ENCODE measurements at regions not wholly inside any gene's neighbourhood (a gene's known extent, or its start where the extent isn't known, plus 50 kb on each side); places are given as distances from the start of the nearest gene placed in this dataset.

DNA sequence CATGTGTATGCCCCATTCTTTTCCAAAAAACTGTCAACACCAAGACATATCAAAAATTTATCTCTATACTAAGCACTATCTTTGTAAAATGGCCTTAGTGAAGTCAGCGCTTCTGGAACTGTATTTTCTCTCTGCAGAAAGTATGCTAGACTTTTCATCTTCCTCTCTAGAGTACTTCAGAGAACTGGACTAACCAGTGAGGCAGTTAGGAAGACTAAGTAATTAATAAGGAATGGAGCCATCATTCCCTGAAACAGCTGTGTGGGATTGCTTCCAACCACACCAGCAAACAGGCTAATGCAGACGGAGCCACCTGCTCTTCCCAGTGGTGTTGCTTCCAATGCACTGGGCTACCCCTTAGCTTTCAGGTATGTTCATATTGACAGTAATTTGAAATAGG lies 169.1 kb upstream of the FUT9 start:
- Mint-ChIP-seq H3K9me3 (no peaks in the 10 kb centered on the region), H3K4me1 (ENCODE audit: low read depth) (no peaks in the 10 kb centered on the region), H3K36me3 (ENCODE audit: low read depth) (no peaks in the 10 kb centered on the region), H3K4me3 (no peak overlapping the region), H3K27ac (no peak overlapping the region), H3K27me3 (no peaks in the 10 kb centered on the region)
- CTCF ChIA-PET, result no interaction called here
- no peaks in the 10 kb centered on the region for H3K27me3 ChIP-seq (ENCODE audit: control insufficient read depth in 1 of 2, insufficient read depth in 2 of 2, low read length in 2 of 2)
- no peaks in the 10 kb centered on the region for H3K4me1 ChIP-seq (ENCODE audit: insufficient read depth, low read length)
- no peak for DNase-seq
- POLR2A ChIA-PET, result no interaction called here
- no peak overlapping the region for H3K4me3 ChIP-seq (ENCODE audit: low read length)
- TF ChIP-seq, protein P1, sequence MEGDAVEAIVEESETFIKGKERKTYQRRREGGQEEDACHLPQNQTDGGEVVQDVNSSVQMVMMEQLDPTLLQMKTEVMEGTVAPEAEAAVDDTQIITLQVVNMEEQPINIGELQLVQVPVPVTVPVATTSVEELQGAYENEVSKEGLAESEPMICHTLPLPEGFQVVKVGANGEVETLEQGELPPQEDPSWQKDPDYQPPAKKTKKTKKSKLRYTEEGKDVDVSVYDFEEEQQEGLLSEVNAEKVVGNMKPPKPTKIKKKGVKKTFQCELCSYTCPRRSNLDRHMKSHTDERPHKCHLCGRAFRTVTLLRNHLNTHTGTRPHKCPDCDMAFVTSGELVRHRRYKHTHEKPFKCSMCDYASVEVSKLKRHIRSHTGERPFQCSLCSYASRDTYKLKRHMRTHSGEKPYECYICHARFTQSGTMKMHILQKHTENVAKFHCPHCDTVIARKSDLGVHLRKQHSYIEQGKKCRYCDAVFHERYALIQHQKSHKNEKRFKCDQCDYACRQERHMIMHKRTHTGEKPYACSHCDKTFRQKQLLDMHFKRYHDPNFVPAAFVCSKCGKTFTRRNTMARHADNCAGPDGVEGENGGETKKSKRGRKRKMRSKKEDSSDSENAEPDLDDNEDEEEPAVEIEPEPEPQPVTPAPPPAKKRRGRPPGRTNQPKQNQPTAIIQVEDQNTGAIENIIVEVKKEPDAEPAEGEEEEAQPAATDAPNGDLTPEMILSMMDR (IDR thresholded peaks at IDR 0.05), result no peak
- H3K36me3 ChIP-seq (ENCODE audit: insufficient read depth, low read length), result no peaks in the 10 kb centered on the region
- intact Hi-C loops (cut with DNase I, micrococcal nuclease), result no loop called here
- peaks cover 0 to 4% of the 10 kb centered on the region in 2 experiments for H3K9me3 ChIP-seq (ENCODE audit: control insufficient read depth in 1 of 2, insufficient read depth in 1 of 2, low read length in 2 of 2)
- no peak overlapping the region for H3K27ac ChIP-seq (ENCODE audit: low read depth in 1 of 2, low read length in 2 of 2)
- ATAC-seq (ENCODE audit: poor library complexity), result no peak

DNA sequence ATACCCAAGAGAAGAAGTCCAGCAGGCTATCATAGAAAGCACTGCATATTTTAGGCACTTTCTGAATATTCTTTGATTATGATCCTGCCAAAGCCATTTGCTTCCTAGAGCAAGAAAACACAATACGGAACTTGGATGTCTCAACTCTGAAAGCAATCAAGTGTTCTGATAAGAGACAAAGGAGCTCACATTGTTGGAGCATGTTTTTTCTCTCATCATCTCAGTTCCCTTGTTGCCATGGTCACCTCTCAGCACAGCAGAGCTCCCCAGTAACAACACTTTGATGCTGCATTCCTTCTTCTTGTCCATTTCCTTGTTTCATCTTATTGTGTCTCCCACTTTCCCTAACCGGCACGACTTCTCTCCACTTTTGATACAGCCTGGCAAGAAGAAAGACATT lies 168.7 kb upstream of the FUT9 start:
- ATAC-seq (ENCODE audit: poor library complexity) (no peak), DNase-seq (no peak)
- intact Hi-C loops (cut with DNase I, micrococcal nuclease), result no loop called here
- ChIA-PET CTCF (no interaction called here), POLR2A (no interaction called here)
- H3K27me3 ChIP-seq (ENCODE audit: control insufficient read depth in 1 of 2, insufficient read depth in 2 of 2, low read length in 2 of 2), result no peaks in the 10 kb centered on the region
- peaks cover 0 to 4% of the 10 kb centered on the region in 2 experiments for H3K9me3 ChIP-seq (ENCODE audit: control insufficient read depth in 1 of 2, insufficient read depth in 1 of 2, low read length in 2 of 2)
- TF ChIP-seq, protein P1 (IDR thresholded peaks at IDR 0.05), result no peak
- no peak overlapping the region for H3K4me3 ChIP-seq (ENCODE audit: low read length)
- Mint-ChIP-seq H3K4me3 (no peak overlapping the region), H3K36me3 (ENCODE audit: low read depth) (no peaks in the 10 kb centered on the region), H3K27ac (no peak overlapping the region), H3K4me1 (ENCODE audit: low read depth) (no peaks in the 10 kb centered on the region), H3K9me3 (no peaks in the 10 kb centered on the region), H3K27me3 (no peaks in the 10 kb centered on the region)
- no peaks in the 10 kb centered on the region for H3K36me3 ChIP-seq (ENCODE audit: insufficient read depth, low read length)
- no peak overlapping the region for H3K27ac ChIP-seq (ENCODE audit: low read depth in 1 of 2, low read length in 2 of 2)
- no peaks in the 10 kb centered on the region for H3K4me1 ChIP-seq (ENCODE audit: insufficient read depth, low read length)

DNA sequence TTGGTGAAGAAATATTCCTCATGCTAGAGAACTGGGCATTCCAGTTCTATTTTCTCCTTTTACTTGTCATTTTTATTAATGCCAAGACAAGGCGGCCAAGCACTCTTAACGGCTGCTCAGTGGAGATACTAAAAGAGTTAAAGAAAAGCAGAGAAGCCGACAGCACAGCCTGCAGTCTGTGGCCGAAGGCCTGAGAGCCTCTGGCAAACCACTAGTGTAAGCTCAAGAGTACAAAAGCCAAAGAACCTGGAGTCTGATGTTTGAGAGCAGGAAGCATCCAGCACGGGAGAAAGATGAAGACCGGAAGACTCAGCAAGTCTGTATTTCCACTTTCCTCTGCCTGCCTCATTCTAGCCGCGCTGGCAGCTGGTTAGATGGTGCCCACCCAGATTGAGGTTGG lies 167.1 kb upstream of the FUT9 start:
- DNase-seq, result no peak
- Histone ChIP-seq H3K27me3 (ENCODE audit: control insufficient read depth in 1 of 2, insufficient read depth in 2 of 2, low read length in 2 of 2) (no peaks in the 10 kb centered on the region), H3K27ac (ENCODE audit: low read depth in 1 of 2, low read length in 2 of 2) (no peak overlapping the region), H3K4me1 (ENCODE audit: insufficient read depth, low read length) (no peaks in the 10 kb centered on the region), H3K4me3 (ENCODE audit: low read length) (no peak overlapping the region), H3K9me3 (ENCODE audit: control insufficient read depth in 1 of 2, insufficient read depth in 1 of 2, low read length in 2 of 2) (peaks cover 0 to 4% of the 10 kb centered on the region in 2 experiments), H3K36me3 (ENCODE audit: insufficient read depth, low read length) (no peaks in the 10 kb centered on the region)
- H3K9me3 Mint-ChIP-seq, result no peaks in the 10 kb centered on the region
- intact Hi-C loops (cut with DNase I, micrococcal nuclease), result no loop called here
- H3K27ac Mint-ChIP-seq, result no peak overlapping the region
- no peak for ATAC-seq (ENCODE audit: poor library complexity)
- ChIA-PET POLR2A (no interaction called here), CTCF (no interaction called here)
- H3K27me3 Mint-ChIP-seq, result no peaks in the 10 kb centered on the region
- H3K36me3 Mint-ChIP-seq (ENCODE audit: low read depth), result no peaks in the 10 kb centered on the region
- H3K4me3 Mint-ChIP-seq, result no peak overlapping the region
- no peaks in the 10 kb centered on the region for H3K4me1 Mint-ChIP-seq (ENCODE audit: low read depth)
- TF ChIP-seq, protein P1 (IDR thresholded peaks at IDR 0.05), result no peak
